Breast epithelium (tissue), 3 donors: ENCODE measurements at regions not wholly inside any gene's neighbourhood (a gene's known extent, or its start where the extent isn't known, plus 50 kb on each side); places are given as distances from the start of the nearest gene placed in this dataset.

Source experiments
- POLR2A ChIP-seq: fragments of 450-650 bp; IDR thresholded peaks from one replicate; pipeline ENCODE4 v1.6.1; 2016; ENCODE audit warnings: antibody characterized with exemption, mild to moderate bottlenecking, moderate library complexity
- TF ChIP-seq, protein P1 (sequence below), 3 donors: fragments of 450-650 bp; IDR thresholded peaks; one replicate each; pipeline ENCODE4 v1.5.1; 2016 to 2017; ENCODE audit warnings: antibody characterized with exemption in 3 of 3, mild to moderate bottlenecking in 3 of 3, moderate library complexity in 3 of 3

- no peak for TF ChIP-seq POLR2A
- TF ChIP-seq, protein P1, sequence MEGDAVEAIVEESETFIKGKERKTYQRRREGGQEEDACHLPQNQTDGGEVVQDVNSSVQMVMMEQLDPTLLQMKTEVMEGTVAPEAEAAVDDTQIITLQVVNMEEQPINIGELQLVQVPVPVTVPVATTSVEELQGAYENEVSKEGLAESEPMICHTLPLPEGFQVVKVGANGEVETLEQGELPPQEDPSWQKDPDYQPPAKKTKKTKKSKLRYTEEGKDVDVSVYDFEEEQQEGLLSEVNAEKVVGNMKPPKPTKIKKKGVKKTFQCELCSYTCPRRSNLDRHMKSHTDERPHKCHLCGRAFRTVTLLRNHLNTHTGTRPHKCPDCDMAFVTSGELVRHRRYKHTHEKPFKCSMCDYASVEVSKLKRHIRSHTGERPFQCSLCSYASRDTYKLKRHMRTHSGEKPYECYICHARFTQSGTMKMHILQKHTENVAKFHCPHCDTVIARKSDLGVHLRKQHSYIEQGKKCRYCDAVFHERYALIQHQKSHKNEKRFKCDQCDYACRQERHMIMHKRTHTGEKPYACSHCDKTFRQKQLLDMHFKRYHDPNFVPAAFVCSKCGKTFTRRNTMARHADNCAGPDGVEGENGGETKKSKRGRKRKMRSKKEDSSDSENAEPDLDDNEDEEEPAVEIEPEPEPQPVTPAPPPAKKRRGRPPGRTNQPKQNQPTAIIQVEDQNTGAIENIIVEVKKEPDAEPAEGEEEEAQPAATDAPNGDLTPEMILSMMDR (IDR thresholded peaks at IDR 0.05), result no peak
Observed at GRCh38 chr5:68463606-68464005, 248.1 kb downstream of the PIK3R1 start.
